CD4-positive, alpha-beta memory T cell (primary cell): ENCODE measurements at regions not wholly inside any gene's neighbourhood (a gene's known extent, or its start where the extent isn't known, plus 50 kb on each side); places are given as distances from the start of the nearest gene placed in this dataset.

Source experiments
- CTCF ChIA-PET: fragments of 350-600 bp; sonication (Branson Sonifier 250); formaldehyde crosslinking; loops from one replicate; lab custom pipeline; 2021; ENCODE audit warnings: inconsistent platforms; ENCODE audit not compliant: partially characterized antibody; lab: Charles Lee
- POLR2A ChIA-PET: fragments of 350-600 bp; sonication (Branson Sonifier 250); formaldehyde crosslinking; loops from one replicate; lab custom pipeline; 2021; ENCODE audit not compliant: partially characterized antibody; lab: Charles Lee
- DNase-seq, 5 donors: peaks; one replicate each; pipeline versions ENCODE4 v3.0.0 to v3.0.0-alpha.2; 2020 to 2022; ENCODE audit warnings: mixed read lengths in 1 of 5
- H3K27ac ChIP-seq: one replicate; pipeline ENCODE4 v1.7.0; 2013; ENCODE audit warnings: low read depth, low read length
- H3K27me3 ChIP-seq: 2 replicates; pipeline ENCODE4 v1.7.0; 2013; ENCODE audit warnings: mild to moderate bottlenecking, low read length, moderate library complexity; ENCODE audit not compliant: insufficient read depth
- H3K36me3 ChIP-seq: 2 replicates; pipeline ENCODE4 v1.7.0; 2013; ENCODE audit warnings: mild to moderate bottlenecking, low read length, moderate library complexity; ENCODE audit not compliant: insufficient read depth
- H3K4me1 ChIP-seq: 2 replicates; pipeline ENCODE4 v1.7.0; 2013; ENCODE audit warnings: mild to moderate bottlenecking, low read length, moderate library complexity; ENCODE audit not compliant: insufficient read depth
- H3K4me3 ChIP-seq, 2 donors: one replicate each; pipeline ENCODE4 v1.7.0; 2013; ENCODE audit warnings: low read length in 2 of 2, mild to moderate bottlenecking in 1 of 2
- H3K9me3 ChIP-seq, 2 donors: one replicate each; pipeline ENCODE4 v1.7.0; 2013; ENCODE audit warnings: low read length in 2 of 2, control low read depth in 1 of 2; ENCODE audit not compliant: control insufficient read depth in 1 of 2
- H3K27ac Mint-ChIP-seq, 7 donors: one replicate each; pipeline ENCODE4 v1.8.0; 2020 to 2021; ENCODE audit warnings: mixed read lengths in 7 of 7, mild to moderate bottlenecking in 6 of 7, inconsistent platforms in 3 of 7, moderate library complexity in 3 of 7
- H3K27me3 Mint-ChIP-seq, 2 donors: one replicate each; pipeline ENCODE4 v1.8.0; 2020 to 2021; ENCODE audit warnings: mixed read lengths in 2 of 2
- H3K36me3 Mint-ChIP-seq, 2 donors: one replicate each; pipeline ENCODE4 v1.8.0; 2020 to 2021; ENCODE audit warnings: mixed read lengths in 2 of 2, inconsistent platforms in 1 of 2, mild to moderate bottlenecking in 1 of 2
- H3K4me1 Mint-ChIP-seq, 4 donors: one replicate each; pipeline ENCODE4 v1.8.0; 2020 to 2021; ENCODE audit warnings: mixed read lengths in 4 of 4, mild to moderate bottlenecking in 1 of 4
- H3K4me3 Mint-ChIP-seq, 8 donors: one replicate each; pipeline ENCODE4 v1.8.0; 2020 to 2021; ENCODE audit warnings: mixed read lengths in 8 of 8, mild to moderate bottlenecking in 7 of 8, moderate library complexity in 6 of 8, inconsistent platforms in 3 of 8
- H3K9me3 Mint-ChIP-seq, 8 donors: one replicate each; pipeline ENCODE4 v1.8.0; 2020 to 2021; ENCODE audit warnings: mixed read lengths in 8 of 8, mild to moderate bottlenecking in 5 of 8, inconsistent platforms in 3 of 8, moderate library complexity in 1 of 8
- intact Hi-C: fragments of 100-400 bp; cut with micrococcal nuclease; formaldehyde crosslinking; loops from one replicate; pipeline ENCODE4 v1.15.1; 2023

DNA sequence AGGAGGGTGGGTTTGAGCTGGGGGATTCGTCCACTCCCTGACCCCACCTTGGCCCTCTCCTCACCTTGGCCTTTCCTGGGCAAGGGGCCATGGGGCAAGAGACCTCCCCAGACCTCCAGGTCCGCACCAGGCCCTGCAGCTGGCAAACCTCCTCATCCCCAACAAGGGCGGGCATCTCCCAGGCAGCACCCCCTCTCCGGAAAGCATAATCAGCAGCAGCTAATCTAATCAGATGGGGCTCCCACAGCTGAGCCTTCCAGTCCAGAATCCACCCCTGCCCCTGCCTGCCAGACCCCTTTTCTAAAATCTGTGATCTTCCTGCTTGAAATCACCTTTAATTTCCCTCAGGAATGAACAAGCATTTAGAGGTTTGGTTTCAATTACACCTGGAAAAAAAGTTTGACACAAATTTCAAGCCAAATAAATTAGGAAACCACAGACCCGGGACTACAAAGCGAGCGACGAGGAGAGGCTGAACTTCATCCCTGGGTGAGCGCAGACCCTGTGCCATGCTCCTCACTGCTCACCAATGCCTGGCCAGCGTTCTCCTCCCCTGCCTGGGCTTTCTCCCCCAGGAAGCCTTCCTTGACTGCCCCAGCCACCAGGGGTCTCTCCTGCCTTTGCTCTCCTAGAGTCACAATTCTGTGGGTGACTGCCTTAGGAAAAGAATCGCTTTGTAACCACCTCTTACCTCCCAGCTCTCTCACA is 143.0 kb upstream of the MYCN start:
- no peaks in the 10 kb centered on the region for H3K4me1 Mint-ChIP-seq
- CTCF ChIA-PET = no interaction called here

GRCh38 chr2:15797939-15798281 is 142.4 kb upstream of the MYCN start:
- no peaks in the 10 kb centered on the region for H3K36me3 ChIP-seq
- POLR2A ChIA-PET = no interaction called here
- CTCF ChIA-PET = no interaction called here
- H3K27ac ChIP-seq = no peak overlapping the region
- DNase-seq = no peak
- Mint-ChIP-seq H3K4me3 (no peak overlapping the region), H3K9me3 (no peaks in the 10 kb centered on the region), H3K36me3 (no peaks in the 10 kb centered on the region), H3K4me1 (no peaks in the 10 kb centered on the region), H3K27me3 (peaks cover 1% of the 10 kb centered on the region in 2 donors), H3K27ac (no peak overlapping the region)
- H3K9me3 ChIP-seq = no peaks in the 10 kb centered on the region
- no peak overlapping the region for H3K4me3 ChIP-seq
- H3K27me3 ChIP-seq = no peaks in the 10 kb centered on the region
- H3K4me1 ChIP-seq = no peaks in the 10 kb centered on the region
- intact Hi-C loops = no loop called here

More for the DNA sequence above, 143.0 kb upstream of the MYCN start:
- Mint-ChIP-seq H3K9me3 (no peaks in the 10 kb centered on the region), H3K27ac (no peak overlapping the region), H3K4me3 (no peak overlapping the region), H3K27me3 (peaks cover 1% of the 10 kb centered on the region in 2 donors), H3K36me3 (no peaks in the 10 kb centered on the region)
- Histone ChIP-seq H3K36me3 (no peaks in the 10 kb centered on the region), H3K4me3 (no peak overlapping the region), H3K4me1 (no peaks in the 10 kb centered on the region), H3K27me3 (no peaks in the 10 kb centered on the region), H3K27ac (no peak overlapping the region), H3K9me3 (no peaks in the 10 kb centered on the region)
- DNase-seq = no peak
- POLR2A ChIA-PET = no interaction called here
- intact Hi-C loops = no loop called here

DNA sequence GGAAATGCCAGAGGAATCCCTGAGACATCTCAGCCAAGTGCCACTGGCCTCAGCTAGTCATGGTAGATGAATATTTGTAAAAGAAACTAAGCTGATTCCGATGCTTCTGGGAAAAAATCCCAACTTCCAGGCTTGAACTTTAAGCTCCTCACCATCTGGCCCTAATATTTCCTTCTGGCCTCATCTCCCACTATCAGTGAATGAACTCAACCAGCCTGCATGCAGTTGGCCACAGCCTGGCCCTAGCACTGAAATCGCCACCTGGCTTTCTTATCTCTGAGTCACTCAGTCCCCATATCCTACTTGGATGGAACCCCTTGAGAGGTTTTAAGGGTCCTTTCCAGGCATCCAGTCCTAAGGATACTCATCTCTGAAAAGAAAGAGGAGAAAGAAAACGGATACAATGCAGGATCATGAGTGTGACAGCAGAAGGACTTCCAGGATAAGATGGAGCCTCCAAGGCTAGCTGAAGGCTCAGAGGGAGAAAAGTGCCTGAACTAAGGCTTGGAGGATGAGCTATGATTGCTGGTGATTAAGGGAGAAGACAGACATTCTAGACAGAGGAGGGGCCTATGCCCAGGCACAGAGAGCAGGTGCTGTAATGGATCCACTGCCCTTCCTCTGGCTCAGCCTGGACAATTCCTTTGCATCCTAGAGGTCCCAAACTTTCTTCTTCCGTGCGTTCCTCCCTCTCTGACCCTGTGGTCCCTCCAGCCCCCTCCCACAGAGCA is 141.5 kb upstream of the MYCN start:
- H3K27me3 Mint-ChIP-seq = peaks cover 1% of the 10 kb centered on the region in 2 donors
- H3K4me3 Mint-ChIP-seq = no peak overlapping the region
- H3K27ac ChIP-seq = no peak overlapping the region
- CTCF ChIA-PET = no interaction called here
- H3K27me3 ChIP-seq = no peaks in the 10 kb centered on the region
- H3K4me1 Mint-ChIP-seq = no peaks in the 10 kb centered on the region
- no peaks in the 10 kb centered on the region for H3K36me3 ChIP-seq
- H3K9me3 ChIP-seq = no peaks in the 10 kb centered on the region
- no peak overlapping the region for H3K4me3 ChIP-seq
- POLR2A ChIA-PET = no interaction called here
- H3K4me1 ChIP-seq = no peaks in the 10 kb centered on the region
- H3K36me3 Mint-ChIP-seq = no peaks in the 10 kb centered on the region
- H3K9me3 Mint-ChIP-seq = no peaks in the 10 kb centered on the region
- intact Hi-C loops = no loop called here
- no peak for DNase-seq
- H3K27ac Mint-ChIP-seq = peak overlapping the region in 1 of 7 donors; percentile 34

GRCh38 chr2:15799432-15799827 is 140.9 kb upstream of the MYCN start:
- Histone ChIP-seq H3K27ac (no peak overlapping the region), H3K36me3 (no peaks in the 10 kb centered on the region), H3K27me3 (no peaks in the 10 kb centered on the region), H3K4me3 (no peak overlapping the region), H3K4me1 (no peaks in the 10 kb centered on the region), H3K9me3 (no peaks in the 10 kb centered on the region)
- intact Hi-C loops = no loop called here
- Mint-ChIP-seq H3K36me3 (no peaks in the 10 kb centered on the region), H3K9me3 (no peaks in the 10 kb centered on the region), H3K4me3 (no peak overlapping the region), H3K27me3 (peaks cover 1% of the 10 kb centered on the region in 2 donors), H3K4me1 (no peaks in the 10 kb centered on the region), H3K27ac (no peak overlapping the region)
- ChIA-PET POLR2A (no interaction called here), CTCF (no interaction called here)
- no peak for DNase-seq

DNA sequence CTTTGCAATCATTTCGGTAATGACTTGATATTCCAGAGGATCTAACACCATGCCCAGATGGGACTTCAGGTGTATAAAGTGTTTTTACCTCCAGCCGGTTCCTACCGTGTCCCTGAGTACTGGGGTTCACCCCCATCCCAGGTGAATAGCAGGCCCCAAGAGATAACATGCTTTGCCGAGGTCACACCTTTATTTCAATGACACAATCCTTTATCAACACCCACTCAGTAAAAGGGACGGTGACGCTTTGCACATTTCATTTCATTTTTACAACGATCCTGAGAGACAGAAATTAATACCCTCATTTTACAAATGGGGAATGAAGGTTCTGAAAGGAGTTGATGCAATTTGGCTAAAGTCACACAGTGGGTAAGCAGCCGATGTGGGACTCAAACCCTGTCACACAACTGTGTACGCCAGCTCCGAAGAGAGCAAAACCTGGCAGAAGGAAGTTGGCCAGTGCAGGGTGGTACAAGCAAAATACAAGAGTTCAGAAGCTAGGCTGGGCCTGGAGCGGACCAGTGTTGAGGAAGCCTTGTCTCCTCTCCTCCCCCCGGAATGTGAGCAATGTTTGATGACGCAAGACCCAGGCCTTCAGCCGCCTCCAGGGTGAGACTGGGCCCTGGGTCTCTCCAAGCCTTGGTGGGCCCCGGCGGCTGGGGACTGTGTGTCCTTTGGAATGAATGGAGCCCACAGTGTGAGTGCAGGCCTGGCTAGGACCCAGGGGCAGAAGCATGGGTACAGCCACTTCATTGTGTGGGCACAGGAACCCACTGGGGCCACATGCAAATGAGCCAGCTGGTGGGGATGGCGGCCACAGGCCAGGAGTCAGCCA is 139.6 kb upstream of the MYCN start:
- Histone ChIP-seq H3K27me3 (no peaks in the 10 kb centered on the region), H3K9me3 (no peaks in the 10 kb centered on the region), H3K4me1 (no peaks in the 10 kb centered on the region), H3K4me3 (no peak overlapping the region), H3K27ac (no peak overlapping the region), H3K36me3 (no peaks in the 10 kb centered on the region)
- ChIA-PET CTCF (no interaction called here), POLR2A (no interaction called here)
- Mint-ChIP-seq H3K27ac (no peak overlapping the region), H3K4me1 (no peaks in the 10 kb centered on the region), H3K27me3 (peaks cover under 1 to 1% of the 10 kb centered on the region in 2 donors), H3K9me3 (no peaks in the 10 kb centered on the region), H3K36me3 (no peaks in the 10 kb centered on the region), H3K4me3 (no peak overlapping the region)
- intact Hi-C loops = no loop called here
- DNase-seq = no peak

DNA sequence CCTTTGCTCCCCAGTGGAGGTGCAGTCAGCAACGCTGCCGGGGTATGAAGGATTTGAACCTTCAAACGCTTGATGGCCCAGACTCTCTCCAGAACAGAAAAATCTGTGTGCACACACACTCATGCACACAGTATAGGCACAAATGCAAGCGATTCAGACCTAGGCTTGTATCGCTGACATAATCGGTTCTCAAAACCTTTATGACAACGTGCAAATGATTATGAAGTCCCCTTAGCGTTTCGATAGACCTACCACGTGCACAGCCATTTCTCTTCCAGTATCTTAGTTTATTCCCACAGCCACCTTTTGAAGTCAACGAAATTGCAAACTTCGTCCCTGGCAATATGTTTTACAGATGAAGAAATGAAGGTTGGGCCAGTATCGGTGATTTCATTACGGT is 138.9 kb upstream of the MYCN start:
- CTCF ChIA-PET = no interaction called here
- intact Hi-C loops = no loop called here

DNA sequence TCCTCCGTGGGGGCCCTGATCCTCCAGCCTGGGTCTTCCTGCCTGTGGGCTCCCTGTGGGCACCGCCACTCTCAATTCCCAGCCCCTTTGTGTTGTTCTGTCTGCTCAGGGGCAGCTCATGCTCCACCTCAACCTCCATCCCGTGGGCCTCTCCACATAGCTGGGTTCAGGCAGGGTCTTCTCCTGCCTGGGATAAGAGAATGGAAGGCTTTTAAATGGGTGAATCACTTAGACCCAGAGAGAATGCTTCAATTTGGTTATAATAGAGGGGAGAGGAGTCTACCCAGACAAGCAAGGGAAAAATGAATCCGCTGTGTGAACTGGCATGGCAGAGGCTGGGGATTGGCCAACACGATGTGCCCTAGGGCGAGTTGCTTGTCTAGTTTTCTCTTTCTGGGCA is 138.4 kb upstream of the MYCN start:
- Mint-ChIP-seq H3K4me1 (no peaks in the 10 kb centered on the region), H3K9me3 (no peaks in the 10 kb centered on the region), H3K27me3 (peaks cover 2 to 5% of the 10 kb centered on the region in 2 donors), H3K4me3 (no peak overlapping the region), H3K27ac (no peak overlapping the region), H3K36me3 (no peaks in the 10 kb centered on the region)
- ChIA-PET POLR2A (no interaction called here), CTCF (no interaction called here)
- no peaks in the 10 kb centered on the region for H3K4me1 ChIP-seq
- intact Hi-C loops = no loop called here
- H3K27ac ChIP-seq = no peak overlapping the region
- no peak for DNase-seq
- H3K4me3 ChIP-seq = no peak overlapping the region
- no peaks in the 10 kb centered on the region for H3K27me3 ChIP-seq
- no peaks in the 10 kb centered on the region for H3K36me3 ChIP-seq
- H3K9me3 ChIP-seq = no peaks in the 10 kb centered on the region

More for the DNA sequence above, 138.9 kb upstream of the MYCN start:
- POLR2A ChIA-PET = no interaction called here
- H3K27ac ChIP-seq = no peak overlapping the region
- H3K4me3 ChIP-seq = no peak overlapping the region
- H3K4me1 ChIP-seq = no peaks in the 10 kb centered on the region
- H3K36me3 Mint-ChIP-seq = no peaks in the 10 kb centered on the region
- peaks cover 2 to 5% of the 10 kb centered on the region in 2 donors for H3K27me3 Mint-ChIP-seq
- no peaks in the 10 kb centered on the region for H3K4me1 Mint-ChIP-seq
- no peaks in the 10 kb centered on the region for H3K36me3 ChIP-seq
- H3K27ac Mint-ChIP-seq = no peak overlapping the region
- no peaks in the 10 kb centered on the region for H3K27me3 ChIP-seq
- no peaks in the 10 kb centered on the region for H3K9me3 Mint-ChIP-seq
- DNase-seq = no peak
- no peak overlapping the region for H3K4me3 Mint-ChIP-seq
- H3K9me3 ChIP-seq = no peaks in the 10 kb centered on the region
